SIG-M5 treated with dmso at 0.1 percent for 504 hours (cell line): ENCODE measurements at regions not wholly inside any gene's neighbourhood (a gene's known extent, or its start where the extent isn't known, plus 50 kb on each side); places are given as distances from the start of the nearest gene placed in this dataset.
"Not testable (repeated sequence)": the region's sequence is repeated elsewhere in the genome, so short reads cannot be mapped to it uniquely, and the experiment has no call there.

Experiments
- DNase-seq: peaks from one replicate; lab custom pipeline; 2025; ENCODE audit not compliant: unreplicated experiment; lab: John Stamatoyannopoulos, UW

DNA sequence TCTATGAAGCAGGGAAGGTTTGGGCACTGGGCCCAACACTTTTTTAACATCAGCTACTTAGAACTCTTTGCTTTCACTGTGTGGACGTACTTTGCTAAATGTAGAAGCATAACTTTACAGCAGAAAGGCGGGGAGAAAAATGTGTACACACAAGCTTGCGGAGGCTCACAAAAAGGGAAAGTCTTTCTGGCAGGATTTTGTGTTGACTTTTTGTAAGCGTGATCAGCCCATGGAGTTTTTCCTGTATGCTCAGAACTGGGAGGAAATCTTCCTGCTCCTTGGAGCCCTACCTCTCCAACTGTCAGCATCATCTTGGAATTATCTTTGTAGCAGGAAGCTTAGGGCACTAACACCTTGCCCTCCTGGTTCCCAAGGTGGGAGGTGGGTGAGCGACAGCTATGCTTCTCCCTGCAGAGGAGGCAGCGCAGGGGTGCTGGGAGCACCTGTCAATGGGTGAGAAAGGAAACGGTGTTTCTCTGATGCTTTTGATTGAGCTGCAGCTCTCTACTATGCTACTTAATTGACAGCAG is 321.9 kb downstream of the GADD45G start:
- DNase-seq: no peak

GRCh38 chr9:89928106-89928505 is 323.3 kb downstream of the GADD45G start:
- no peak for DNase-seq

- DNase-seq: no peak
Measured at GRCh38 chr9:89928521-89929275, 323.9 kb downstream of the GADD45G start.

GRCh38 chr9:89929315-89929672 is 324.5 kb downstream of the GADD45G start:
- DNase-seq: no peak

- no peak for DNase-seq
Measured at GRCh38 chr9:89929673-89930480, 325.1 kb downstream of the GADD45G start.

DNA sequence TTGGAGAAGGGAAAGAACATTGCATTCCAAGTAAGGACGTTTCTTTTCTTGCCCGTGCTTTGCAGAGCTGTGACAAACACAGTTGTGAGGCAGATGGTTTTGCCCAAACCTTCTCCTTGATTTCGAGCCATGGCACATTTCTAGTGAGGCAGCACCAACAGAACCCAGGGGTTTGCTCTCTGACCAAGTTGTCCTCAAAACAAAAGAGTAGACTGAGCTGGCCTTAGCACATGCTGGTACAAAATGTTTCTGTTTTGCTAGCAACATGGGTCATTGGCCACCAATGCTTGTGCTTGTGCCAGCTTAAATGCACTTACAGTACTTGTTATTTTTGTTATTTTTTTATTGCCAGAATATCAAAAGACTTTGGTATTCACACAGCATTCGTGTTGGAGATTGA is 328.8 kb downstream of the GADD45G start:
- DNase-seq: no peak

- DNase-seq: no peak
Measured at GRCh38 chr9:89935115-89935514, 330.3 kb downstream of the GADD45G start.

DNA sequence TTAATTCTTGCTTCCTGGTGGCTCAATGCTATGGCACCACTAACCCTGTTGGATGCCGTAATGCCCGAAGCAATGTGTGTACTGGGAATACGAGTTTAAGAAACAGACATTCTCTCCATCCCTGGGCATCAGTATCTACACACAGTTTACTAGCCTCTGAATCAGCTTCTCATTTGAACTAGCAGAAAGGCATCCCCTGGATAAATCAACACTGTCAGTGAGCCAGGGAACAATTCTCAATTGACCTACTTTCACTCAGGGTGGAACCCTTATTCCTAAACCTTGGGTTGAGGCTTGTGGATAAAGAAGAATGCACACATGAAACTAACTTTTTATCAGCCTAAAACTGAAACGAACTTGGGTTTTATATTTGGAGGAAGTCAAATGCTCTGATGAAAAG is 331.0 kb downstream of the GADD45G start:
- DNase-seq: no peak

DNA sequence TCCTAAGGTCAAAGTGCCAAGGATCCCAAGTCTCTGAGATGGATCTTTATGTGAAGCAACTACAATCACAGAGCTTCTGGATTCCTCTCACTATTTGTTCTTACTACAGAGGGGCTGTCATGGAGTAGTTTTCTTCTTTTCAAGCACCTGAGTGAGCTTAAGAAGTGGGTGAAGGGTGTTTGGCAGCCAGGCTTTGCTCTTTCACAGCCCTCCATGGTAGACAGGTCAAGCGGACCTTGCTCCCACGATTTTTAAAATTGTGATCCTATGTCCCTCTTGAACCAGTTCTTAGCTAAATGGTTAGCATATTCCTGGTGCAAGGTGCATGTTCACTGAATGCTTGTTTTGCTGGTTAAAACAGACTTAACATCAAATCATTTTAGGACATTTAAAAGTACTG is 332.2 kb downstream of the GADD45G start:
- no peak for DNase-seq

DNA sequence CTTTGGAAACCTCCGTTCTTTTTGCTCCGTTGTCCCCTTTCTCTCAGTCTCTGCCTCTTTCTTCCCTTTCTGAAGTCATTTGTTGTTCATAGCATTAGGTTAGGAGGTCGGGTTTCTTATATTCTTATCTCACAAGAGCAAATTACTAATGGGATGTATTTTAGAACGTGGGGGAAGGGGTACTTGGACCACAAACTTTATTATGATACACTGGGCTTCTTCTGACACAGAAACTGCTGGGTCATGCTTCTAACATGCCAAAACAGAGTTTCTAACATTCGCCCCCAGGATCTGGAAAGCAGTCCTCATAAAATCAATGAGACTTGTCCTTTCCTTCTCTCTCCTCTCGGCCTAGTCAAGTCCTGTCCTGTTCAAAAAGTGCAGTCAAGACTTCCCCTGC is 334.4 kb downstream of the GADD45G start:
- DNase-seq: no peak

- DNase-seq: no peak
Measured at GRCh38 chr9:89939626-89940292, 334.9 kb downstream of the GADD45G start.

- no peak for DNase-seq
Measured at GRCh38 chr9:89940625-89941024, 335.8 kb downstream of the GADD45G start.

DNA sequence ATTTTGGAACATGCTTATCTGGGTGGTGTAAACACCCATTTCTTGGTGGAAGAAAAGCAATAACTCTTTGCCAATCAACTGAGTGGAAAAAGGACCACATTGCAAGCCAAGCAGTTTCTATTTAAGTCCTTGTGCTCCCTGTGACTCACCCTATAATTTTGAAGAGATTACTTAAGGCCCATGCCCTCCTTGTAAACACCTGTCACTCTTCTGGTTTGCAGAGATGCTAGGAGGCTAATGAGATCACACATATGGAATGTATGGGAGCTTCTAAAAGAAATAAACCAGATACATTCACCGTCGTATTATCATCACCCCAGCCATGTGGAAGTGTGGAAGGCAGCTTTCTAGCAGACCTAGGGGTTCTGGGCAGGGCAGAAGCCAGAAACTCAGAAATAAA is 337.1 kb downstream of the GADD45G start:
- DNase-seq: peak; percentile 37

GRCh38 chr9:89942643-89943042 is 337.8 kb downstream of the GADD45G start:
- no peak for DNase-seq

DNA sequence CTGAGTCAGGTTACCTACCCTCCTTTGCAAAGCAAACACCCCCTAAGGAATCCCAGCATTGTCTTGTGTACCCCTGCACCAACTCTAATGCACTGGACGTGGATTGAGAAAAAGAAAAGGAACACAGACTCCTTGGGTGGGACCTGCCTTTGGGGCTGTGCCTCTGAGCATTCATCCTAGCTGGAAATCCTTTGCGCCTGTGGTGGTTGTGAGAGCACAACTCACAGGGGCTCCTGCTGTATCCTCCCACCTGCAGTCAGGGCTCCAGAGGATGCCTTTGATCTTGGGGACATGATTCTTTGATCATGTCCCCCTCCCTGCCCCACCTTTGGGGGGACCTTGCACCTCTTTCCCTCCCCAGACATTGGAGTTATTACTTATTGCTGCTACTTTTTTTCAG is 338.5 kb downstream of the GADD45G start:
- DNase-seq: no peak

GRCh38 chr9:89943728-89944127 is 338.9 kb downstream of the GADD45G start:
- DNase-seq: no peak

DNA sequence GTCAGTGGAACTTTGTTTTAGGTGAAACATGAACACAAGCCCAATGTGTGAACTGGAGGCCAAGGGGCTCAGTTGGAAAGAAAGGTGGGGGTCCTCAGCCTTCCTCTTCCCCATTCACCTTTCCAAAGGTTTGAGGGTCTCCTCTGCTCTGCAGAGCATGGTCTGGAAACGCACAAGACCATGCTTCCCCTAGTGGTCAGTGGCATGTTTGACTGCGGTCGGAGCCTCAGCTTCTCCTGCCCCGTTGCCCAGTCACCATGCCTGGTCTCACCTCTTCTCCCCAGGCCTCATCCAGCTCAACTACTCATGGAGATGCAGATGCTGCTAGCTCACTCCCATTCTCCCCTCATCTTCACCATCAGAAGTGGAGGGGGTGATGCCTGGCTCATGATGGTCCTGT is 340.3 kb downstream of the GADD45G start:
- no peak for DNase-seq

- no peak for DNase-seq
Measured at GRCh38 chr9:89946741-89947140, 341.9 kb downstream of the GADD45G start.

DNA sequence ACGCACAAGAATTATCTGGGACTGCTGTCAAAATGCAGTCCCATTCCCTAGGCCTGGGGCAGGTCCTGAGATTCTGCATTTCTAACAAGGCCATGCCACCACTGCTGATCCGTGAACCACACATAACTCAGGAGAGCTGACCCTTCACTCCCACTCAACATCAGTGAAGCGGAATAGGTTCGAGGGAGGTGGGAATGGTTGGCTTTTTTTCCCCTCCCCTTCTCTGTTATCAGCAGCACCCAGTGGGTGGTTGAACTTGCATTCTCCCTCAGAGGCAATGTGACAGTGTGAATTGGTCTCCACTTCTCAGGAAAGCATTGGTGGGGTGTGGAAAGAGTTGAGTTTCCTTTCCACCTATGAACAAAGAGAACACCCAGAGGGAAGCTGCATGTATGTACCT is 344.3 kb downstream of the GADD45G start:
- no peak for DNase-seq

DNA sequence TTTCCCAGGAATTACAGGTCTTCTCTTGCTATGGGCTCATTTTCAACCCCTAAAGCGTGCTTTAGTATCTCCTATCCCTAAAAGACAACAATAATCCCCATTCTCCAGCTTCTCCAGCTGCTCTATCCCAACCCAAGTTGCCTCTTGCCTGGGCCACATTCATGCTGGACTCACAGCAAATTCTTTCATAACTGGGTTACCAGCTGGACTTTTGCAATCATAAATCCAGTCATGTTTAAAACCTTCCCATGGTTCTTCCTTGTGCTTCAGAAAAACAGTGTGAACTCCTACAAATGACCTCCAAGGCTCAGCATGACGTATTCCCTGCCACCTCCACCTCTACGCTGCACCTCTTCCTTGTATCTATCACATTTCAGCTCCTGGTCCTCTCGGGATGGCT is 346.9 kb downstream of the GADD45G start:
- DNase-seq: no peak

DNA sequence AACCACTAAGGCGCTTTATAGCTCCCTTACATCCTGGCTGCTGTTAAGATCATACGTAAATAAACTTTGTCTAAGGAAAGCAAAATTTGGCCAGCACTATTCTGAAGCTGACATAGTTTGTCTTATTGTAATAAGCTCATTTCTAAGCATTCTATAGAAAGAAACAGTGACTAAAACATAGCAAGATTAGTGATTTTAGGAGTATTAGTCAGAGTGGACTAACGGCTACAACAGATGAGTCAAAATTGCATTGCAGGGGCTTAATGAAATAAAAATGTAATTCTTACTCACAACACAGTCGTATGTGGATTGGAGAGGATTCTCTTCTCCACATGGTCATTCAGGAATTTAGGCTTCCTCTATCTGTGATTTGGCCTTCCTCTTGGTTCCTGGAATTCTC is 347.6 kb downstream of the GADD45G start:
- no peak for DNase-seq

DNA sequence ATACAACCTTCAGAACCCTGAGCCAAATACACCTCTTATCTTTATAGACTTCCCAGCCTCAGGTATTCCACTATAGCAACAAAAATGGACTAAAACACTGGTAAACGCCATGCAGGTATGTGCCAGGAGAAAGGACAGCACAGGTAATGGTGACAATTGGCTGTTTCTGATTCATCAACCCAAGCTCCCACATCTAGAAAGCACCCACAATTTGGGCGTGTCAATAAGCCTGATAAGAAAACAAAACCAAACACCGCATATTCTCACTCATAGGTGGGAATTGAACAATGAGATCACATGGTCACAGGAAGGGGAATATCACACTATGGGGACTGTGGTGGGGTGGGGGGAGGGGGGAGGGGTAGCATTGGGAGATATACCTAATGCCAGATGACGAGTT is 348.5 kb downstream of the GADD45G start:
- DNase-seq: not testable (repeated sequence)
